ENCODE measurements at regions not wholly inside any gene's neighbourhood (a gene's known extent, or its start where the extent isn't known, plus 50 kb on each side); places are given as distances from the start of the nearest gene placed in this dataset.

DNA sequence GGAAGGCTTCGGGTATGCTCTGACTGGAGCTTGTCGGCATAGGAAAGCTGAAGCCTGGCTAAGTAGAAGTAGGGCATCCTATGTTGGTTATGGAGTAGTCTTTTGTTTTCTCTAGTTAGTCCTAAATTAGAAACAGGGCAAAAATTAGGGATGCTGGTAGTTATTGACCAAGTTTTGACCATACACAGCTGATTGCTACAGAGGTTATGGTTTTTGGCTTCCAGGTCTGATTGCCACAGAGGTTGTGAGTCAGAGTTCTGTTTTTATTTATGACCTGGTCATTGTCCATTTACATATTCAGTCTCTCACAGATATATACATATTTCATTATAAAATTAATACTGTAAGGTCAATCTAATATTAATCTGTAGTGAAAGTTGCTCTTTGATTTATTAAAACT is 219.2 kb downstream of the FSCB start:
- Mint-ChIP-seq H3K4me1 (no peaks in the 10 kb centered on the region), H3K27me3 (no peaks in the 10 kb centered on the region), H3K9me3 (ENCODE audit: insufficient read depth) (peaks cover 2% of the 10 kb centered on the region), H3K27ac (no peak overlapping the region), H3K4me3 (no peak overlapping the region)
- H3K4me3 ChIP-seq (ENCODE audit: control extremely low read depth in 1 of 5, extremely low read depth in 1 of 5, insufficient read depth in 1 of 5, low read depth in 2 of 5, low read length in 4 of 5) = no peak overlapping the region
- no peak for TF ChIP-seq EZH2 (IDR thresholded peaks at IDR 0.05; ENCODE audit: borderline replicate concordance, insufficient read depth, low read depth, low read length, poor library complexity, severe bottlenecking)
- H3K79me2 ChIP-seq (ENCODE audit: control insufficient read depth, insufficient read depth, low read length) = no peaks in the 10 kb centered on the region
- H2AFZ ChIP-seq (ENCODE audit: insufficient read depth, low read depth, low read length, poor library complexity, severe bottlenecking) = no peak overlapping the region
- H4K20me1 ChIP-seq (ENCODE audit: control insufficient read depth, insufficient read depth, low read length, poor library complexity, severe bottlenecking) = no peaks in the 10 kb centered on the region
- no peak overlapping the region for H3K27ac ChIP-seq (ENCODE audit: low read length in 2 of 2)
- H3K9me3 ChIP-seq (ENCODE audit: control extremely low read depth in 1 of 3, control insufficient read depth in 2 of 3, insufficient read depth in 1 of 3, low read length in 2 of 3) = no peaks in the 10 kb centered on the region
- ATAC-seq (ENCODE audit: low read depth) (no peak), DNase-seq (no peak)
- H3K4me2 ChIP-seq (replicated peaks; ENCODE audit: low read depth, low read length, poor library complexity, severe bottlenecking) = no peak overlapping the region
- H3K9ac ChIP-seq (ENCODE audit: low read length) = no peak overlapping the region
- H3K4me1 ChIP-seq (ENCODE audit: control insufficient read depth in 2 of 2, insufficient read depth in 2 of 2, low read length in 2 of 2) = no peaks in the 10 kb centered on the region
- CTCF ChIA-PET = no interaction called here
- POLR2A ChIA-PET = no interaction called here
- WGBS (ENCODE audit: insufficient coverage) = 83% methylated on average over 2 of the region's 2 CpGs
- intact Hi-C loops (cut with micrococcal nuclease) = no loop called here
- no peaks in the 10 kb centered on the region for H3K36me3 ChIP-seq (replicated peaks in 1 of 2; ENCODE audit: control extremely low read depth in 1 of 2, control insufficient read depth in 1 of 2, extremely low read depth in 1 of 2, insufficient read depth in 2 of 2, low read length in 1 of 2)
- H3K27me3 ChIP-seq (replicated peaks in 1 of 4; ENCODE audit: control extremely low read depth in 1 of 4, control insufficient read depth in 3 of 4, insufficient read depth in 4 of 4, low read length in 3 of 4) = no peaks in the 10 kb centered on the region

GRCh38 chr14:44286201-44286600 is 220.9 kb downstream of the FSCB start:
- ATAC-seq (ENCODE audit: low read depth) = no peak
- Histone ChIP-seq H3K4me3 (ENCODE audit: control extremely low read depth in 1 of 5, extremely low read depth in 1 of 5, insufficient read depth in 1 of 5, low read depth in 2 of 5, low read length in 4 of 5) (no peak overlapping the region), H2AFZ (ENCODE audit: insufficient read depth, low read depth, low read length, poor library complexity, severe bottlenecking) (no peak overlapping the region), H3K4me2 (replicated peaks; ENCODE audit: low read depth, low read length, poor library complexity, severe bottlenecking) (no peak overlapping the region), H3K36me3 (replicated peaks in 1 of 2; ENCODE audit: control extremely low read depth in 1 of 2, control insufficient read depth in 1 of 2, extremely low read depth in 1 of 2, insufficient read depth in 2 of 2, low read length in 1 of 2) (no peaks in the 10 kb centered on the region), H4K20me1 (ENCODE audit: control insufficient read depth, insufficient read depth, low read length, poor library complexity, severe bottlenecking) (no peaks in the 10 kb centered on the region), H3K9ac (ENCODE audit: low read length) (no peak overlapping the region), H3K9me3 (ENCODE audit: control extremely low read depth in 1 of 3, control insufficient read depth in 2 of 3, insufficient read depth in 1 of 3, low read length in 2 of 3) (no peaks in the 10 kb centered on the region), H3K27ac (ENCODE audit: low read length in 2 of 2) (no peak overlapping the region), H3K79me2 (ENCODE audit: control insufficient read depth, insufficient read depth, low read length) (no peaks in the 10 kb centered on the region), H3K27me3 (replicated peaks in 1 of 4; ENCODE audit: control extremely low read depth in 1 of 4, control insufficient read depth in 3 of 4, insufficient read depth in 4 of 4, low read length in 3 of 4) (no peaks in the 10 kb centered on the region), H3K4me1 (ENCODE audit: control insufficient read depth in 2 of 2, insufficient read depth in 2 of 2, low read length in 2 of 2) (no peaks in the 10 kb centered on the region)
- no CpG with 5 or more reads among the region's 2 CpGs for WGBS (ENCODE audit: insufficient coverage)
- Mint-ChIP-seq H3K4me3 (no peak overlapping the region), H3K27me3 (no peaks in the 10 kb centered on the region), H3K4me1 (no peaks in the 10 kb centered on the region), H3K9me3 (ENCODE audit: insufficient read depth) (no peaks in the 10 kb centered on the region), H3K27ac (no peak overlapping the region)
- DNase-seq = no peak
- ChIA-PET POLR2A (no interaction called here), CTCF (no interaction called here)
- TF ChIP-seq EZH2 (IDR thresholded peaks at IDR 0.05; ENCODE audit: borderline replicate concordance, insufficient read depth, low read depth, low read length, poor library complexity, severe bottlenecking) (no peak), CTCF (IDR thresholded peaks at IDR 0.05) (no peak)
- intact Hi-C loops (cut with micrococcal nuclease) = no loop called here

Measured in B cell (primary cell).